IgD-negative memory B cell (primary cell): ENCODE measurements at regions not wholly inside any gene's neighbourhood (a gene's known extent, or its start where the extent isn't known, plus 50 kb on each side); places are given as distances from the start of the nearest gene placed in this dataset.

Source experiments
- H3K27ac Mint-ChIP-seq, 3 donors: one replicate each; pipeline ENCODE4 v1.8.0; 2020 to 2022; ENCODE audit warnings: mild to moderate bottlenecking in 3 of 3, mixed read lengths in 3 of 3, moderate library complexity in 1 of 3
- H3K27me3 Mint-ChIP-seq: one replicate; pipeline ENCODE4 v1.8.0; 2021; ENCODE audit warnings: mixed read lengths
- H3K36me3 Mint-ChIP-seq: one replicate; pipeline ENCODE4 v1.8.0; 2020; ENCODE audit warnings: mild to moderate bottlenecking, mixed read lengths
- H3K4me1 Mint-ChIP-seq, 3 donors: one replicate each; pipeline ENCODE4 v1.8.0; 2020 to 2022; ENCODE audit warnings: mixed read lengths in 3 of 3, mild to moderate bottlenecking in 1 of 3
- H3K4me3 Mint-ChIP-seq, 4 donors: one replicate each; pipeline ENCODE4 v1.8.0; 2020 to 2022; ENCODE audit warnings: mild to moderate bottlenecking in 4 of 4, mixed read lengths in 4 of 4, moderate library complexity in 3 of 4
- H3K9me3 Mint-ChIP-seq, 3 donors: one replicate each; pipeline ENCODE4 v1.8.0; 2020 to 2021; ENCODE audit warnings: mixed read lengths in 3 of 3, mild to moderate bottlenecking in 1 of 3

DNA sequence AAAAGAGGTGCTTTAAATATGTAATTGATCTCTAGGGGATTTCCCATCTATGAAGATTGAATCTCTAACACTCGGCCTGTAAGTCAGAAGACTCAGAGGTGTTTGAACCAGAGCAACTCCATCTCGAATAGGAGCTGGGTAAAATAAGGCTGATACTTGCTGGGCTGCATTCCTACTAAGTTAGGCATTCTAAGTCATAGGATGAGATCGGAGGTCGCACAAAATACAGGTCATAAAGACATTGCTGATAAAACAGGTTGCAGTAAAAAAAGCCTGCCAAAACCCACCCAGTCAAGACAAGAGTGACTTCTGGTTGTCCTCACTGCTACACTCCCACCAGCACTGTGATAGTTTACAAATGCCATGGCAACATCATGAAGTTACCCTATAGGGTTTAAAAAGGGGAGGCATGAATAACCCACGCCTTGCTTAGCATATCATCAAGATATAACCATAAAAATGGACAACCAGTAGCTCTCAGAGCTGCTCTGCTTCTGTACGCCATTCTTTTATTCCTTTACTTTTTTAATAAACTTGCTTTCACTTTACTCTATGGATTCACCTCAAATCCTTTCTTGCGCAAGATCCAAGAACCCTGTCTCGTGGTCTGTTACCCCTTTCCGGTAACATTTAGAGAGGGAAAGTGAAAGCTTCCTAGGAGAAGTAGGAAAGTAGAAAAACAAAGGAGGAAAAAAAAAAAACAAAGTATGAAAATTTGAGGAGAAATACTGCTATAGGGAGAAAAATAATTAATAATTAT is 129.7 kb upstream of the PHACTR1 start:
- H3K4me3 Mint-ChIP-seq: no peak overlapping the region
- peaks cover 4% of the 10 kb centered on the region for H3K27me3 Mint-ChIP-seq
- no peak overlapping the region for H3K27ac Mint-ChIP-seq
- peaks cover 1% of the 10 kb centered on the region for H3K36me3 Mint-ChIP-seq
- no peaks in the 10 kb centered on the region for H3K9me3 Mint-ChIP-seq
- H3K4me1 Mint-ChIP-seq: peaks cover 0 to 5% (median 0%) of the 10 kb centered on the region in 3 donors

DNA sequence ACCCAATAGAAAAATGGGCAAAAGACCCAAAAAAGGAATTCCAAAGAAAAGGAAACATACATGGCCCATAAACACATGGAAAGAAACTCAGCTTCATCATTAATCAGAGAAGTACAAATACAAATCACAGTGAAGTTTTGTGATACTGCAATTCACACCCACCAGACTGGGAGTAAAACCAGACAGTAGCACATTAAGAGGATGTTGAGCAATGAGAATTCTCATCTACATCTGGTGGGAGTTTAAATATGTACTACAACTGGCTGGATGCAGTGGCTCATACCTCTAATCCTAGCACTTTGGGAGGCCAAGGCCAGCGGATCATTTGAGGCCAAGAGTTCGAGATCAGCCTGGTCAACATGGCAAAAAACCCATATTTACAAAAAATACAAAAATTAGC is 125.7 kb upstream of the PHACTR1 start:
- Mint-ChIP-seq H3K4me3 (no peak overlapping the region), H3K4me1 (peaks cover 3 to 27% (median 14%) of the 10 kb centered on the region in 3 donors), H3K27ac (no peak overlapping the region), H3K9me3 (no peaks in the 10 kb centered on the region), H3K27me3 (no peaks in the 10 kb centered on the region), H3K36me3 (peaks cover 1% of the 10 kb centered on the region)

DNA sequence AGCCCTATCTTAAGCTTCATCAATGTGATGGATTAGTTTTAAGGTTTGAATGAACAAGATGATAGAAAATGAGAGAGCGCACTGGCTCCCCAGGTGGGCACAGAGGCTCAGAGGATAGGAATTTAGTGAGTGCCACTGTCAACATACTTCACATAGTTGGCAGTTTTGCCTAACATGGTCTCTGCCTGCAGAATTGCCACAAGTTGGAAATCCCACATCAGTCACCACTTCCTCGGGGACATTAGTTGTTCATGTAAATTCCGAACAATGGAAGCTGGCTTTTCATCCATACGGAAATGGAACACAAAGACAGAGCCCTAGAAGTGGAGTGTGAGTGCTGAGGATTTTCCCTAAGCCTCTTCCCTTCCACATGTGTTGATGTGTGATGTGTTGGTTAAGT is 123.9 kb upstream of the PHACTR1 start:
- no peaks in the 10 kb centered on the region for H3K27me3 Mint-ChIP-seq
- H3K4me1 Mint-ChIP-seq: peaks cover 1 to 27% (median 14%) of the 10 kb centered on the region in 3 donors
- H3K4me3 Mint-ChIP-seq: peak overlapping the region in 1 of 4 donors; percentile 14
- H3K36me3 Mint-ChIP-seq: peaks cover 1% of the 10 kb centered on the region
- no peaks in the 10 kb centered on the region for H3K9me3 Mint-ChIP-seq
- H3K27ac Mint-ChIP-seq: peak overlapping the region in 2 of 3 donors; percentile 47 to 59

DNA sequence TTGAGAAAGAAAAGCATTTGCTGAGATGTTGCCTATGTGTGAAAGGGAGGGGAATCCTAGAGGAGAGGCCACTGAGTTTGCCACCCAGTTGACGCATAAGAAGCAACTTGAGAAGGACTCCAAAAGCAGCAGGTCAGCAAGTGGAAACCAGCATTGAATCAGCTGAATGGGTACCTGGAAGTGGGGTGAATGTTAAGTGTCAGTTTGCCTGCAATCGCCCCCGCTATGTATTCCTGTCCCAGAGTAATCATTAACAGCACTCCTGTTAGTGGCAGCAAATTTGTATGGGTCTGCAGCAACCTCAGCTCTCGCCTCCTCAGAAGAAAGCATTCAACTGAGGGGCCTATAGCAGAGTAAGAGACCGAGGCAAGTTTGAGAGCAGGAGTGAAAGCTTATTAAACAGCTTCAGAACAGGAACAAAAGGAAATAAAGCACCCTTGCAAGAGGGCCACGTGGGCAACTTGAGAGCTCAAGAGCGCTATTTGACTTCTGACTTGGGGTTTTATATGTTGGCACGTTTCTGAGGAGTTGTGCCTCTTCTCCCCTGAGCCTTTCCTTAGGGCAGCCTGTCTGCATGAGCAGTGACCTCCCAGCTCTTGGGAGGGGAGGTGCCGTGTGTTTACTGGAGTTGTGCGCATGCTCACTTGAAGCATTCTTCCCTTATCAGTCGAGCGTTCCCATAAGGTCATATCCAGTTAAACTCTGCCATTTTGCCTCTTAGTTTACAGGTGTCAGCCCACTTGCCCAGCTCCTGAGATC is 122.6 kb upstream of the PHACTR1 start:
- Mint-ChIP-seq H3K27ac (peak overlapping the region in 2 of 3 donors; percentile 78 to 85), H3K36me3 (peaks cover 1% of the 10 kb centered on the region), H3K4me1 (peaks cover 1 to 27% (median 14%) of the 10 kb centered on the region in 3 donors), H3K27me3 (no peaks in the 10 kb centered on the region), H3K9me3 (no peaks in the 10 kb centered on the region), H3K4me3 (peak overlapping the region in 2 of 4 donors; percentile 84 to 85)

DNA sequence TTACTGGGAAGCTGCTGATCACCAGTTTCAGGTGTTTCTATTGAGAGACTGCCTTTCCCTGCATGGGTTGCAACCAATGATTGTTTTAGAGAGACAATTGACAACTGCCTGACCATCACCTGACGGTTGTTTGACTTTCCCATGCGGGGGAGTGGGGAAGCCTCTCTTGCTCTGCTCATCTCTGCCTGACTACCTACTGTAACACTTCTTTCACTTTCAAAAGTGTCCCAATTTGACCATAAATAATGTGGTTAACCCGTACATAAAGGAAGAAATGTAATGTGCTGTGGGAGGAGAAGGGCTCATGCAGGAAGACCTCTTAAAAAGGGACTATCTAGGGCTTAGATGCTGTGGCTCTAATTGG is 122.1 kb upstream of the PHACTR1 start:
- Mint-ChIP-seq H3K4me3 (peak overlapping the region in 3 of 4 donors; percentile 7 to 85 (median 84)), H3K36me3 (peaks cover 1% of the 10 kb centered on the region), H3K27ac (peak overlapping the region; percentile 78 to 91 (median 85))

DNA sequence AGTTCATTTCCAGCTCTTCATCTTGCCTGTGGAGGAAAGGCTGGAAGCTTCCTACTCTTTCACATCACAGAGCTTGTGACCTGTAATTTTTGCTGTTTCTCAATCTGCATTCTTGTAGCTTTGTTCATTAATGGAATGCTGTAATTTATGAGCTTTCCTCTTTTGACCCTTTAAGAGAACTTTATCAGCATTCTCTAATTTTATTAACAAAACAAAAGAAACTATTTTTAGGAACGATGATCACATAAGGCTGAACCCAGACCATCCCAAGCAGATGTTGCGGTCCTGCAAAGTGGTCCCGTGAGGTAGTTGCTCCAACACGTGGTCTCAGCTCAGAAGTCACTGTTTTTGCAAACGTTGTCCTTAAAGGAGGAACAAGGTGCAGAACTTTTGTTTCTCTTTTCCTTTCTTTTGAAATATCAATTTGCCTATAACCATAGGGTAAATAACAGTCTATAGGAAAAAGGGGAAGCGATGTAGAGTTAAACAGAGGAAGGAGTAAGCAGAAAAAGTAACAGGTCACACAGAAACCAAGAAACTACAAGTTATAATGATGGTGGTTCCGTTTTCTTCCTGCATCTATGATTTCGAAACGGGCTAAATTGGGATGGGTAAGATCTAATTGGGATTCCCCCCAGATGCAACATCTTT is 121.3 kb upstream of the PHACTR1 start:
- Mint-ChIP-seq H3K36me3 (peaks cover 1% of the 10 kb centered on the region), H3K27ac (peak overlapping the region; percentile 78 to 91 (median 85)), H3K4me3 (peak overlapping the region; percentile 14 to 86 (median 67))

More for the DNA sequence above, 122.1 kb upstream of the PHACTR1 start:
- peaks cover 1 to 27% (median 14%) of the 10 kb centered on the region in 3 donors for H3K4me1 Mint-ChIP-seq
- no peaks in the 10 kb centered on the region for H3K9me3 Mint-ChIP-seq
- H3K27me3 Mint-ChIP-seq: no peaks in the 10 kb centered on the region

DNA sequence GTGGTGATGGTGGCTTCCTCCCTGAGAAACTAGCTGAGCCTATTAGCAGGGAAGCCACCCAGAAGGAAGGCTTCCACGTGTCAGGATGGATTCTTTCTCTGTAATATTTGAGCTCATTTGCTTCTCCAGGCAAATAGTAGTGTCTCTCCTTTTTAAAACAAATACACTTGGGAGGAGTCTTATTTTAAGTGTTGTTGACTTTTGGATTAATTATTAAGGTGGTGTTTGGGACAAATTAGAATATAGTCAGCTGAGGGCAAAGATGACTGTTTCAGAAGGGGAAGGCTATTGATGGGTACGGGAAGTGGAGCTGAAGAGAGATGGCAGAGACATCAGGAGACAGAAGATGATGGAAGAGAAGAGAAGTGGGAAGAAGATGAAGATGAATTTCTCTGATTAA is 119.8 kb upstream of the PHACTR1 start:
- Mint-ChIP-seq H3K27ac (no peak overlapping the region), H3K4me1 (peaks cover 9 to 38% (median 19%) of the 10 kb centered on the region in 3 donors), H3K9me3 (no peaks in the 10 kb centered on the region), H3K27me3 (no peaks in the 10 kb centered on the region), H3K4me3 (no peak overlapping the region), H3K36me3 (no peaks in the 10 kb centered on the region)

More for the DNA sequence above, 121.3 kb upstream of the PHACTR1 start:
- peaks cover 1 to 32% (median 14%) of the 10 kb centered on the region in 3 donors for H3K4me1 Mint-ChIP-seq
- H3K9me3 Mint-ChIP-seq: no peaks in the 10 kb centered on the region
- H3K27me3 Mint-ChIP-seq: no peaks in the 10 kb centered on the region

DNA sequence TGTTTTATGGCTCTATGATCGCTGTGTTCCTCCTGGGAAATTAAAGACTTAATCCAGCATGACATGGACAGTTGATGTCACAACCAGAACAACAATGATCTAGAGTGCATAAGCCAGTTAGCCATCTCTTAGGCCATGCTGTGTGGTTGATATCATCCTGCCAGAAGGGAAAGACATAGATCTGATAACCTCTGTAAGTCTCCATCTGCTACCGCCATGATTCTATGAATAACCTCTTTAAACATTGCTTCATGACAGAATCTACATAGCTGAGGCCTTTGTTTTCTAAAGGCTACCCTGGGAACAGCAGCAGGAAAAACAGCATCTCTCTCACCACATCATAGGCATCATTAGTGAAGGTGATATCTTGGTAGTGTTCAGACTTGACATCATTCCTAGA is 117.6 kb upstream of the PHACTR1 start:
- Mint-ChIP-seq H3K27me3 (no peaks in the 10 kb centered on the region), H3K27ac (no peak overlapping the region), H3K4me3 (no peak overlapping the region), H3K9me3 (no peaks in the 10 kb centered on the region), H3K4me1 (peaks cover 21 to 41% (median 27%) of the 10 kb centered on the region in 3 donors), H3K36me3 (no peaks in the 10 kb centered on the region)

DNA sequence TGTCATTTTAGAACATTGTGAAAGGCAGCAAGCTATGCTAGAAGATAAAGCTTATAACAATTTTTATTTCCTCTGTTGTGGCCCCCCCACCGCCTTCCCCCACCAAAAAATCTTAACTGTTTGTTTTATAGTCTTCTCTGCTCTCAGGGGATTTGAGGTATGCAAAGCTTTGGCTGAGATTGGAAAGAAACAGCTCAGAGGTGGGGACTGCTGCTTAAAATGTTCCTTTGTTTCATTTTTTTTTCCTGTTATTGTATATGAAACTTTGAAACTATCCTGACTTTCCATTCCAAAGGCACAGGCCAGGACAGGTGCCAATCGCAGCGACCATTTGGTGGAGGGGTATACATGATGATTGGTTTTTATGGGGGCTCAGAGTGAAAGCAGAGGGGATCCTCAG is 114.7 kb upstream of the PHACTR1 start:
- Mint-ChIP-seq H3K4me3 (peak overlapping the region in 3 of 4 donors; percentile 54 to 88 (median 86)), H3K4me1 (peaks cover 21 to 31% (median 25%) of the 10 kb centered on the region in 3 donors), H3K27ac (peak overlapping the region in 1 of 3 donors; percentile 70)

DNA sequence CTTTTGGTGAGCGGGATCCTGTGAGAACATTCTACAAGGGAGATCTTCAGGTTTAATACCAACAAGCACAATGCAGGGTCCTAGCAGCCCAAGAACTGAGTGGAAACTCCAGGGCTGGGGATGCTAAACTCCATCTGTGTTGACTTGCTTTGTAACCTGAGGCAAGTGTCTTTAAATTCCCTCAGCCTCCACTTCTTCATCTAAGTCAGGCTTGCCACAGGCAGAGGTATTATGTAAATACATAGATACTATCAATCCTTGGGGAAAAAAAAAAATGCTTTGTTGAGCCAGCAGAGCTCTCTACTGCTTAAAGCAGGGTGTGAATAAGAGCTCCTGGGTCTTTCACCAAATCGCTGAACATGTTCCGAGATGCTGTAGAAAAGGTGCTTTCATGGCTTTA is 114.2 kb upstream of the PHACTR1 start:
- Mint-ChIP-seq H3K4me3 (peak overlapping the region in 2 of 4 donors; percentile 86 to 88), H3K4me1 (peaks cover 21 to 31% (median 25%) of the 10 kb centered on the region in 3 donors), H3K27ac (peak overlapping the region in 2 of 3 donors; percentile 40 to 70), H3K36me3 (no peaks in the 10 kb centered on the region), H3K27me3 (no peaks in the 10 kb centered on the region), H3K9me3 (no peaks in the 10 kb centered on the region)

More for the DNA sequence above, 114.7 kb upstream of the PHACTR1 start:
- H3K9me3 Mint-ChIP-seq: no peaks in the 10 kb centered on the region
- no peaks in the 10 kb centered on the region for H3K27me3 Mint-ChIP-seq
- no peaks in the 10 kb centered on the region for H3K36me3 Mint-ChIP-seq

DNA sequence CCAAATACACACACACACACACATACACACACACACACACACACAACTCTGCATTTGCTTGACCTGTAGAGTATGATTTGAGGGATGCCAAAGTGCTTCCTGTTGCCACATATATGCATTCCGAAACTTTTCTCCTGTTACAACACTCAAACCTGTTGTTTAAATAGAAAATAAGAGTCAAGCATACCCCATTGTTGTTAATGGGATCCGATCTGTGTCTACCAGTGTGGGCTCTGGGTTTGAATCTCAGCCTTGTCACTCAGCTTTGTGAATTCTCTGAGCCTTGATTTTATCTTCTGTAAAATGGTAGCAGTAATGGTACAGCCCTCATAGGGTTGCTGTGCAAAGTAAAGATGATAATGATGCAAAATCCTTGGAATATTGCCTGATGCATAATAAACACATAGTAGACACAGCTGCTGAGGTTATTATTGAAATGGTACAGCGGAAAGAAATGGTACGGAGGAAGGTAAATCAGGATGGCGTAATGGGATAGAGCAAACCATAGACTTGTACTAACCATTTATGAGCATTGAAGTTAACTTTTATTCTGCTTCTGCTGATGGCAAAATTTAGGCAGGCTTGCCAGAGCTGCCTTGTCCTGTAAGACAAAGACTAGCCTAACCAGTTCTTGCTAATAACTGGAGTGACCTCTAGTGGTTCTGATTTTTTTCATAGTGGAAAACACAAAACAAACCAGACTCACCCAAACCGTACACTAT is 113.5 kb upstream of the PHACTR1 start:
- no peaks in the 10 kb centered on the region for H3K27me3 Mint-ChIP-seq
- no peaks in the 10 kb centered on the region for H3K9me3 Mint-ChIP-seq
- peaks cover 23 to 34% (median 26%) of the 10 kb centered on the region in 3 donors for H3K4me1 Mint-ChIP-seq
- no peak overlapping the region for H3K27ac Mint-ChIP-seq
- no peaks in the 10 kb centered on the region for H3K36me3 Mint-ChIP-seq
- no peak overlapping the region for H3K4me3 Mint-ChIP-seq

DNA sequence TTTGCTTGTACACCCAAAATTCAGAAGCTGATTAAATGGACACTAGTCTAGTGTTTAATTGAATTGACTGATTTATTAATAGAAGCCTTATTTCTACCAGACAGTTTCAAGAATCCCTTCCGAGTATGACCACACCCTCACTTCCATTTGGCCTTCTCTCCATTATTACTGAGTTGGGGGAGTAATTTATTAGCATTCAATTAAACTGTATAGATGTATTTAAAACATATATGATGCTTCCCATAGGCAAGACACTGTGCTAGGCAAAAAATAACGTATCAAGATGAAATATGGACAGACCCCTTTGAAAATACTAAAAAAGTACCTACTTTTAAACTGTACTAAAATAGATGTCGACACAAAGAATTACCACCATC is 112.9 kb upstream of the PHACTR1 start:
- Mint-ChIP-seq H3K4me3 (no peak overlapping the region), H3K4me1 (peaks cover 26 to 40% (median 31%) of the 10 kb centered on the region in 3 donors), H3K27ac (no peak overlapping the region), H3K36me3 (no peaks in the 10 kb centered on the region), H3K27me3 (peaks cover under 1% of the 10 kb centered on the region), H3K9me3 (no peaks in the 10 kb centered on the region)

DNA sequence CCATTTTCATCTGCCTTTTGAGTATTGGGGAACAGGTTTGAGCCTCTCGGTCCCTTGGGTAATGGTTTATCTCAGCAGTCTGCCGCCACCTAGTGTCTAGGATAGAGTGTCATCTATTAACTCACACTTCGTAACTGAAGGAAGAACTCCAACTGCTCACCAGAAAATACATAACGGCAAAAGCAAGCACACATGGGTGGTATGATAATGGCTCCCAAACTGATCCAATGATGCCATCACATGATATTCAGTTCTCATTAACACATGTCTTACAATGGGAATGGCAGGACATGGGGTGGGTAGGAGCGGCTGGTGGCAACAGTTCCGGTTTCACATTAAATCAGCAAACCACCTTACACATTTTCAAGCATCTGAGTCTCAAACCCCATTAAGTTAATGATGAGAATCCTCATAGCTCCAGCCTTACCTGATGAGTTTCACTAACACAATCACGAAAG is 110.7 kb upstream of the PHACTR1 start:
- Mint-ChIP-seq H3K27ac (no peak overlapping the region), H3K27me3 (peaks cover 3% of the 10 kb centered on the region), H3K4me1 (peaks cover 25 to 41% (median 25%) of the 10 kb centered on the region in 3 donors), H3K36me3 (no peaks in the 10 kb centered on the region), H3K9me3 (no peaks in the 10 kb centered on the region), H3K4me3 (peak overlapping the region in 3 of 4 donors; percentile 71 to 91 (median 83))

DNA sequence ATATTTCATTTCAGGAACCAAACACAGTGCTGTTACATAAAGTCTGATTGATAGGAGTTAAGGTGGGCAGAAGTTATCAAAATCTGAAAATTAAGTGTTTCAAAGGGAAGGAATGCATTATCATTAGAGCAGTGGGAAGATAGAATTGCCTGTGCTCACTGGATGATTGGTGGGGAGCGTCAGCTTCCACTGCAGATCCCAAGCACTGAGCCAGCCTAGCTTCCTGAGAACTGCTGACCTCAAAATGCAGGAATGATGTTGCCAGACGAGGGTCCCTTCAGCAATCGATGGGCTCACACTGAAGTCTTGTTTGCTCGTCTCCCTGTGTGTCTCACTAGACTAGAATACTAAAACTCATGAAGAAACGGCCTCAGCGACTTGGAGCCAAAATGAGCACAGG is 110.0 kb upstream of the PHACTR1 start:
- Mint-ChIP-seq H3K27me3 (peaks cover 3% of the 10 kb centered on the region), H3K27ac (no peak overlapping the region), H3K4me3 (no peak overlapping the region)

More for the DNA sequence above, 110.0 kb upstream of the PHACTR1 start:
- H3K4me1 Mint-ChIP-seq: peaks cover 22 to 37% (median 24%) of the 10 kb centered on the region in 3 donors
- H3K36me3 Mint-ChIP-seq: no peaks in the 10 kb centered on the region
- no peaks in the 10 kb centered on the region for H3K9me3 Mint-ChIP-seq
